Small intestine (tissue), 7 donors: ENCODE measurements at regions not wholly inside any gene's neighbourhood (a gene's known extent, or its start where the extent isn't known, plus 50 kb on each side); places are given as distances from the start of the nearest gene placed in this dataset.

Experiments
- DNase-seq, 2 donors: peaks; one replicate each; pipeline versions ENCODE4 v3.0.0 to v3.0.0-alpha.2; 2013
- FAIRE-seq: peaks from 2 replicates; lab custom pipeline; 2012; peaks lifted over from hg19 to GRCh38; lab: Jason Lieb, UNC
- H3K27ac ChIP-seq, 3 donors: one replicate each; pipeline ENCODE4 v1.5.1; 2013; ENCODE audit warnings: low read length in 2 of 3, mild to moderate bottlenecking in 2 of 3, control low read depth in 1 of 3, inconsistent platforms in 1 of 3, low read depth in 1 of 3, moderate library complexity in 1 of 3
- H3K27me3 ChIP-seq, 3 donors: one replicate each; pipeline ENCODE4 v1.6.1; 2013; ENCODE audit warnings: low read length in 3 of 3, inconsistent platforms in 1 of 3; ENCODE audit not compliant: control insufficient read depth in 3 of 3, insufficient read depth in 3 of 3
- H3K36me3 ChIP-seq, 3 donors: one replicate each; pipeline ENCODE4 v1.6.1; 2013; ENCODE audit warnings: low read length in 3 of 3, inconsistent platforms in 1 of 3, low read depth in 1 of 3, mild to moderate bottlenecking in 1 of 3, moderate library complexity in 1 of 3; ENCODE audit not compliant: control insufficient read depth in 3 of 3, insufficient read depth in 2 of 3
- H3K4me1 ChIP-seq, 3 donors: one replicate each; pipeline ENCODE4 v1.6.1; 2013; ENCODE audit warnings: low read length in 2 of 3, inconsistent platforms in 1 of 3, low read depth in 1 of 3, mild to moderate bottlenecking in 1 of 3, moderate library complexity in 1 of 3; ENCODE audit not compliant: control insufficient read depth in 3 of 3, insufficient read depth in 2 of 3
- H3K4me3 ChIP-seq, 3 donors: one replicate each; pipeline ENCODE4 v1.5.1; 2013; ENCODE audit warnings: low read length in 3 of 3, control low read depth in 1 of 3, inconsistent platforms in 1 of 3, low read depth in 1 of 3, mild to moderate bottlenecking in 1 of 3, moderate library complexity in 1 of 3
- H3K9me3 ChIP-seq, 2 donors: one replicate each; pipeline ENCODE4 v1.6.1; 2013; ENCODE audit warnings: low read depth in 1 of 2, low read length in 1 of 2; ENCODE audit not compliant: control insufficient read depth in 2 of 2, insufficient read depth in 1 of 2
- WGBS, 3 donors: extraction: QIAGEN DNeasy Blood & Tissue Kit; methylation state at CpG; one replicate each; pipeline ENCODE4 v1.1.7; 2013; 5-methylcytosine and 5-hydroxymethylcytosine counted together
- donor health status: healthy with polysubstance abuse.
- donor health status: control.
- donor health status: control.
- donor health status: Bipolar disorder and iron deficiency.
- donor health status: healthy.

- no peaks in the 10 kb centered on the region for H3K9me3 ChIP-seq
Observed at GRCh38 chr2:103222969-103223368, 461.1 kb downstream of the TMEM182 start.

GRCh38 chr2:103230796-103231195 is 469.0 kb downstream of the TMEM182 start:
- no peaks in the 10 kb centered on the region for H3K36me3 ChIP-seq
- H3K4me1 ChIP-seq = no peaks in the 10 kb centered on the region
- FAIRE-seq = no peak
- 19 to 33% (median 20%) methylated on average over 1 of the region's 1 CpG for WGBS, 3 donors
- H3K4me3 ChIP-seq = no peak overlapping the region
- DNase-seq = no peak
- no peaks in the 10 kb centered on the region for H3K27me3 ChIP-seq
- H3K27ac ChIP-seq = no peak overlapping the region
- H3K9me3 ChIP-seq = no peaks in the 10 kb centered on the region

More at GRCh38 chr2:103222969-103223368, 461.1 kb downstream of the TMEM182 start:
- H3K4me3 ChIP-seq = no peak overlapping the region
- no peaks in the 10 kb centered on the region for H3K27me3 ChIP-seq
- no peaks in the 10 kb centered on the region for H3K4me1 ChIP-seq
- no peak for DNase-seq
- FAIRE-seq = no peak
- H3K27ac ChIP-seq = no peak overlapping the region
- no peaks in the 10 kb centered on the region for H3K36me3 ChIP-seq

- H3K27ac ChIP-seq = no peak overlapping the region
- DNase-seq = no peak
- no peaks in the 10 kb centered on the region for H3K4me1 ChIP-seq
- 87 to 88% (median 87%) methylated on average over 4 of the region's 4 CpGs for WGBS, 3 donors
- H3K9me3 ChIP-seq = no peaks in the 10 kb centered on the region
- H3K36me3 ChIP-seq = no peaks in the 10 kb centered on the region
- H3K4me3 ChIP-seq = no peak overlapping the region
- no peaks in the 10 kb centered on the region for H3K27me3 ChIP-seq
- no peak for FAIRE-seq
Observed at GRCh38 chr2:103232865-103233264, 471.0 kb downstream of the TMEM182 start.

DNA sequence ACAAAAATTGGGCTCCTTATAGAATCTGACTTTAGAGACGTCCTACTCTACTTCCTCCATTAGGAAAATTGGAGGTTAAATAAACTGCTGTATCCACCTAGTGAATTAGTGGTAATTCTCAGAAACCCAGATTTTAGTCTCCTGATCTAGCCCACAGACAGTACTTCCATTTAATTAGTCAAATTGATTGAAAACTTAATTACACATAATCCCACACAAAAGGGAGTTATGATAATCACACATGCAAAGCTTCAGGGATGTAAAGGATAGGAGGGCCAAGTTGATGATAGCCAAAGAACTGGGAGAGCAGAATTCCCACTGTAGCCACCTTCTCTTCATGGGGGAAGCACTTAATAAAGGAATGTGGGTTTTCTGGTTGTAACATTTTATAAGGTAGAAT is 471.9 kb downstream of the TMEM182 start:
- no peak overlapping the region for H3K4me3 ChIP-seq
- no peaks in the 10 kb centered on the region for H3K4me1 ChIP-seq
- FAIRE-seq (no peak), DNase-seq (no peak)
- H3K27me3 ChIP-seq = no peaks in the 10 kb centered on the region
- WGBS, 3 donors = 70 to 89% (median 71%) methylated on average over 1 of the region's 1 CpG
- no peak overlapping the region for H3K27ac ChIP-seq
- no peaks in the 10 kb centered on the region for H3K36me3 ChIP-seq
- no peaks in the 10 kb centered on the region for H3K9me3 ChIP-seq

DNA sequence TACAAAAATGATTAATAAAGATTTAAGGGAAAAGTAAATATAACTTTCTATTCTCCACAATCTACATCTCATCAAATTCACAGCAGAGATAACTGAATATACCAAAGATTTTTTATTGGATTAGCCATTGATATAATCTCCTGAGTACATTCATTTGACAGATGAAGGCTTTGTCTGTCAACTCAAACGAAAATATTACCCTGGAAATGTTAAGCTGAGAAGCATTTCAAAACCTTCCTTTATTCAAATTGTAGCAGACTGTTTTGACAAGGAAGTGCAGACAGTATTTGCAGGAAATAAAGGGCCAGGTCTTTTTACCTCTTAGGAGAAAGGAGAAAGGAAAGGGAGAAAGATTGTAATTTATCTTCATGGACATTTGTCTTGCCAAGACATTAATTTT is 473.5 kb downstream of the TMEM182 start:
- no peaks in the 10 kb centered on the region for H3K36me3 ChIP-seq
- 13 to 30% (median 20%) methylated on average over 1 of the region's 1 CpG for WGBS, 3 donors
- no peaks in the 10 kb centered on the region for H3K9me3 ChIP-seq
- DNase-seq = no peak
- H3K4me1 ChIP-seq = no peaks in the 10 kb centered on the region
- no peaks in the 10 kb centered on the region for H3K27me3 ChIP-seq
- no peak overlapping the region for H3K4me3 ChIP-seq
- no peak overlapping the region for H3K27ac ChIP-seq
- FAIRE-seq = no peak

- DNase-seq (no peak), FAIRE-seq (no peak)
- 82 to 88% (median 85%) methylated on average over 4 of the region's 4 CpGs for WGBS, 3 donors
- no peaks in the 10 kb centered on the region for H3K27me3 ChIP-seq
- H3K4me1 ChIP-seq = no peaks in the 10 kb centered on the region
- H3K4me3 ChIP-seq = no peak overlapping the region
- H3K27ac ChIP-seq = no peak overlapping the region
- no peaks in the 10 kb centered on the region for H3K36me3 ChIP-seq
- no peaks in the 10 kb centered on the region for H3K9me3 ChIP-seq
Observed at GRCh38 chr2:103249462-103249861, 487.6 kb downstream of the TMEM182 start.

- no peak for DNase-seq
- Histone ChIP-seq H3K36me3 (no peaks in the 10 kb centered on the region), H3K27me3 (no peaks in the 10 kb centered on the region), H3K4me3 (no peak overlapping the region), H3K9me3 (no peaks in the 10 kb centered on the region), H3K27ac (no peak overlapping the region), H3K4me1 (no peaks in the 10 kb centered on the region)
- WGBS, 3 donors = 46 to 67% (median 57%) methylated on average over 3 of the region's 3 CpGs
- FAIRE-seq = no peak
Observed at GRCh38 chr2:103252781-103253180, 490.9 kb downstream of the TMEM182 start.

GRCh38 chr2:103254611-103255010 is 492.8 kb downstream of the TMEM182 start:
- H3K4me3 ChIP-seq = no peak overlapping the region
- H3K27ac ChIP-seq = no peak overlapping the region
- no peaks in the 10 kb centered on the region for H3K27me3 ChIP-seq
- FAIRE-seq (no peak), DNase-seq (no peak)
- 64 to 83% (median 78%) methylated on average over 5 of the region's 5 CpGs for WGBS, 3 donors
- H3K9me3 ChIP-seq = no peaks in the 10 kb centered on the region
- H3K36me3 ChIP-seq = no peaks in the 10 kb centered on the region
- H3K4me1 ChIP-seq = no peaks in the 10 kb centered on the region

DNA sequence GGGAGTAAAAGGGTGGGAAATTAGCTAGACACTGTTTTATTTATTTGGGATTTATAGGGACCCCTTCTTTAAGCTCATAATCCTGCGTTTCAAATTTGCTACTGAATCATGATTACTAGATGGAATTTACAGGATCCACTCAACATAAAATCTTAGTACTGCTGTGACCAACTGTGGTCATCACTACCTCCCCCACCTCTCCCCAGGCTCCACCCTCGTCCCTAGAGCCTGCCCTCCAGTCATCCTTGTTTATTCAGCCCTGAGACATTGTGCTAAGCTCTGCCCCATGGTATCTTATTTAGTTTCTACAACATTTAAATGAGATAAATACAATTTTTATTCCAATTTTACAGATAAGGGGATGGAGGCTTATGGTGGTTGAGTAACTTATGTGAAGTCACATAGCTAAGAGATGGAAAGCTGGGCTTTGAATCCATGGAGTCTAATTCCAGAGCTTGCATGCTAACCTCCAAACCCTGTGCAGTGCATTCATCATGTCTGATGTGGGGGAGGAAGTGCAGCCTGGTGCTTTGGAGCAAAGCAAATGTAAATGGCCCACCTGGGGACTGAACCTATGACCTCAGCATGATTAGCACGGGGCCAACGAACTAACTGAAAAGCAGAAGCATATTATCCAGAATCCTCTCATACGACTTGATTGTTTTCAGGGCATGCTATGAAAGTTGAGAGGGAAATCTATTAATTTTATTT is 502.4 kb downstream of the TMEM182 start:
- DNase-seq (no peak), FAIRE-seq (no peak)
- 52 to 63% (median 56%) methylated on average over 5 of the region's 5 CpGs for WGBS, 3 donors
- Histone ChIP-seq H3K36me3 (no peaks in the 10 kb centered on the region), H3K4me3 (no peak overlapping the region), H3K9me3 (no peaks in the 10 kb centered on the region), H3K27ac (no peak overlapping the region), H3K4me1 (no peaks in the 10 kb centered on the region), H3K27me3 (no peaks in the 10 kb centered on the region)
